ENCODE measurements at regions not wholly inside any gene's neighbourhood (a gene's known extent, or its start where the extent isn't known, plus 50 kb on each side); places are given as distances from the start of the nearest gene placed in this dataset.
A peak's percentile ranks its signal among the peaks of the same experiment; 100 is the strongest.

DNA sequence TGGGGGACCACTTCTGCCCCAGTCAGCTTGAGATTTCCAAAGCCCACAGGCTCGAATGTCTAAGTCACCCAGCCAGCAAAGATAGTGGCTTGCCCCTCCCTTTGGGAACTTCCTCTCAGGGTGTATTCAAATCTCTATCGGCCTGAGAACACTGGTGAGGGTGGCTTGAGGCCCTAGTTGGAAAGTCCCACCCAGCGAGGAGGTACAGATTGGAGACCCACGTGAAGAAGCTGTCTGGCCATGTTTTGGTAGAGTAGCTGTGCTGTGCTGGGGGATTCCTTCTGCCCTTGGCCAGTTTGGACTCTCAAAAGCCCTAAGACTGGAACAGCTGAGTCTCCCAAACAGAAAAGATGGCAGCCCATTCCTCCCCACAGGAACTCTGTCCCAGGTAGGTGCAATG, 172.7 kb upstream of the RIOK2 start:
- no peak overlapping the region for H2AFZ ChIP-seq (ENCODE audit: low read length)
- H3K27ac ChIP-seq (ENCODE audit: low read depth, low read length, poor library complexity, severe bottlenecking): peak overlapping the region; percentile 54
- TF ChIP-seq EZH2 (IDR thresholded peaks at IDR 0.05; ENCODE audit: borderline replicate concordance, low read length): no peak
- TF ChIP-seq, protein P1, sequence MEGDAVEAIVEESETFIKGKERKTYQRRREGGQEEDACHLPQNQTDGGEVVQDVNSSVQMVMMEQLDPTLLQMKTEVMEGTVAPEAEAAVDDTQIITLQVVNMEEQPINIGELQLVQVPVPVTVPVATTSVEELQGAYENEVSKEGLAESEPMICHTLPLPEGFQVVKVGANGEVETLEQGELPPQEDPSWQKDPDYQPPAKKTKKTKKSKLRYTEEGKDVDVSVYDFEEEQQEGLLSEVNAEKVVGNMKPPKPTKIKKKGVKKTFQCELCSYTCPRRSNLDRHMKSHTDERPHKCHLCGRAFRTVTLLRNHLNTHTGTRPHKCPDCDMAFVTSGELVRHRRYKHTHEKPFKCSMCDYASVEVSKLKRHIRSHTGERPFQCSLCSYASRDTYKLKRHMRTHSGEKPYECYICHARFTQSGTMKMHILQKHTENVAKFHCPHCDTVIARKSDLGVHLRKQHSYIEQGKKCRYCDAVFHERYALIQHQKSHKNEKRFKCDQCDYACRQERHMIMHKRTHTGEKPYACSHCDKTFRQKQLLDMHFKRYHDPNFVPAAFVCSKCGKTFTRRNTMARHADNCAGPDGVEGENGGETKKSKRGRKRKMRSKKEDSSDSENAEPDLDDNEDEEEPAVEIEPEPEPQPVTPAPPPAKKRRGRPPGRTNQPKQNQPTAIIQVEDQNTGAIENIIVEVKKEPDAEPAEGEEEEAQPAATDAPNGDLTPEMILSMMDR (IDR thresholded peaks at IDR 0.05; ENCODE audit: low read length): no peak
- no peaks in the 10 kb centered on the region for H3K9me2 ChIP-seq (ENCODE audit: low read depth, low read length)
- peak overlapping the region; percentile 56 for H3K4me3 ChIP-seq (ENCODE audit: low read depth, low read length, poor library complexity, severe bottlenecking)
- no peaks in the 10 kb centered on the region for H3F3A ChIP-seq (ENCODE audit: insufficient read depth, low read length)
- peaks cover 21% of the 10 kb centered on the region for H3K4me1 ChIP-seq (ENCODE audit: insufficient read depth, low read length, severe bottlenecking)
- H3K9me3 ChIP-seq (ENCODE audit: low read length): no peaks in the 10 kb centered on the region
- no peaks in the 10 kb centered on the region for H3K79me2 ChIP-seq (ENCODE audit: insufficient read depth, low read length)
- H4K20me1 ChIP-seq (ENCODE audit: insufficient read depth, low read length): no peaks in the 10 kb centered on the region
- no peaks in the 10 kb centered on the region for H3K27me3 ChIP-seq (ENCODE audit: insufficient read depth, low read length)
- no peaks in the 10 kb centered on the region for H3K36me3 ChIP-seq (ENCODE audit: insufficient read depth, low read length)
- H3K9ac ChIP-seq (ENCODE audit: low read length): peak overlapping the region; percentile 28; the same call in 1 of the 2 replicates
- H3K4me2 ChIP-seq (ENCODE audit: low read length): peak overlapping the region; percentile 47; the same call in 1 of the 2 replicates

DNA sequence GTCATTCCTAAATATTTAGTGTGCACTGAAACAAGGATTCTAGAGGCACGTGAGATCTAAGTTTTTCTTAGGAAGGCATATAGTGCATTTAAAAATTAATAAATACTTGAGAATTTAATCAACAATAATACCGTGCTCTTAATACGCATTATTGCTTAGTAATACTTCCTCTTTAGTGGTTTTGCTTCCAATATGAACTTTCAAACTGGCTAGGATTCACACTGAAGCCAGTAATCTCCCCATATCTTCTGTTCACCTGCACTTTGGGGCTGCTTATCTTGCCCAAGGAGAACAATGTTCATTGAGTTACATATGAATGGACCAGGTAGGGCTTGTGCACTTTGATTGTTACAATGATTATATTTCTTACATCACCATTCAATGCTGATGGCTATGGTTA, 180.5 kb upstream of the RIOK2 start:
- Histone ChIP-seq H3K4me1 (ENCODE audit: insufficient read depth, low read length, severe bottlenecking) (peaks cover 6% of the 10 kb centered on the region), H3K9me3 (ENCODE audit: low read length) (no peaks in the 10 kb centered on the region), H3K4me2 (ENCODE audit: low read length) (no peak overlapping the region), H3K36me3 (ENCODE audit: insufficient read depth, low read length) (no peaks in the 10 kb centered on the region), H3K9ac (ENCODE audit: low read length) (no peak overlapping the region), H3K4me3 (ENCODE audit: low read depth, low read length, poor library complexity, severe bottlenecking) (no peak overlapping the region), H3K79me2 (ENCODE audit: insufficient read depth, low read length) (no peaks in the 10 kb centered on the region), H3K9me2 (ENCODE audit: low read depth, low read length) (no peaks in the 10 kb centered on the region), H3F3A (ENCODE audit: insufficient read depth, low read length) (no peaks in the 10 kb centered on the region), H3K27ac (ENCODE audit: low read depth, low read length, poor library complexity, severe bottlenecking) (no peak overlapping the region), H3K27me3 (ENCODE audit: insufficient read depth, low read length) (no peaks in the 10 kb centered on the region), H2AFZ (ENCODE audit: low read length) (no peak overlapping the region), H4K20me1 (ENCODE audit: insufficient read depth, low read length) (no peaks in the 10 kb centered on the region)
- TF ChIP-seq EZH2 (IDR thresholded peaks at IDR 0.05; ENCODE audit: borderline replicate concordance, low read length): no peak
- TF ChIP-seq, protein P1 (IDR thresholded peaks at IDR 0.05; ENCODE audit: low read length): no peak

- no peaks in the 10 kb centered on the region for H3K9me2 ChIP-seq (ENCODE audit: low read depth, low read length)
- no peaks in the 10 kb centered on the region for H3F3A ChIP-seq (ENCODE audit: insufficient read depth, low read length)
- no peak overlapping the region for H3K27ac ChIP-seq (ENCODE audit: low read depth, low read length, poor library complexity, severe bottlenecking)
- H3K4me2 ChIP-seq (ENCODE audit: low read length): no peak overlapping the region
- TF ChIP-seq, protein P1 (IDR thresholded peaks at IDR 0.05; ENCODE audit: low read length): no peak
- no peak for TF ChIP-seq EZH2 (IDR thresholded peaks at IDR 0.05; ENCODE audit: borderline replicate concordance, low read length)
- no peaks in the 10 kb centered on the region for H3K9me3 ChIP-seq (ENCODE audit: low read length)
- H3K36me3 ChIP-seq (ENCODE audit: insufficient read depth, low read length): no peaks in the 10 kb centered on the region
- no peak overlapping the region for H3K9ac ChIP-seq (ENCODE audit: low read length)
- no peaks in the 10 kb centered on the region for H3K79me2 ChIP-seq (ENCODE audit: insufficient read depth, low read length)
- peaks cover 6% of the 10 kb centered on the region for H3K4me1 ChIP-seq (ENCODE audit: insufficient read depth, low read length, severe bottlenecking)
- no peaks in the 10 kb centered on the region for H3K27me3 ChIP-seq (ENCODE audit: insufficient read depth, low read length)
- no peak overlapping the region for H3K4me3 ChIP-seq (ENCODE audit: low read depth, low read length, poor library complexity, severe bottlenecking)
- H2AFZ ChIP-seq (ENCODE audit: low read length): no peak overlapping the region
- no peaks in the 10 kb centered on the region for H4K20me1 ChIP-seq (ENCODE audit: insufficient read depth, low read length)
Measured at GRCh38 chr5:97364731-97365130, 181.7 kb upstream of the RIOK2 start.

Measured in OCI-LY1 (cell line).